Kasumi-1 (cell line): ENCODE measurements at regions not wholly inside any gene's neighbourhood (a gene's known extent, or its start where the extent isn't known, plus 50 kb on each side); places are given as distances from the start of the nearest gene placed in this dataset.

Experiments
- DNase-seq, 2 experiments: peaks; one replicate each; lab custom pipeline; 2025; lab: John Stamatoyannopoulos, UW

GRCh38 chrX:42519666-42520231 lies 258.2 kb downstream of the PPP1R2C start:
- DNase-seq, result no peak

DNA sequence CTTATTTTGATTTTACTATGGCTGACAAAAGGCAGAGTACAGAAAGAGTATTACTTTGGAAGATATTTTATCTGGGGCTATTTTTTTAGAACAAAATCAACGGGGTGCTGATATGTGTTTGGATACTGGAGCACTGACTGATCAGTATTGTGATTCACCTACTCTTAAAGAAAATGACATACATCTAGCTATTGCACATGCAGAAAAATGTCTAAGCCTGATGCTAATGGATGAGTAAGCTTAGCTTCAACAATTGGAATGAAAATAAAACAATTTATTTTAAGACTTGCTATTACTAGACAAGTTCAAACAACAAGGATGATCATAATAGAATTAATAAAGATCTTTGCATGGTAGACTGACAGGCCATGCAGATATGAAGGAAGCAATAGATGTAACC lies 262.0 kb downstream of the PPP1R2C start:
- DNase-seq, result no peak

DNA sequence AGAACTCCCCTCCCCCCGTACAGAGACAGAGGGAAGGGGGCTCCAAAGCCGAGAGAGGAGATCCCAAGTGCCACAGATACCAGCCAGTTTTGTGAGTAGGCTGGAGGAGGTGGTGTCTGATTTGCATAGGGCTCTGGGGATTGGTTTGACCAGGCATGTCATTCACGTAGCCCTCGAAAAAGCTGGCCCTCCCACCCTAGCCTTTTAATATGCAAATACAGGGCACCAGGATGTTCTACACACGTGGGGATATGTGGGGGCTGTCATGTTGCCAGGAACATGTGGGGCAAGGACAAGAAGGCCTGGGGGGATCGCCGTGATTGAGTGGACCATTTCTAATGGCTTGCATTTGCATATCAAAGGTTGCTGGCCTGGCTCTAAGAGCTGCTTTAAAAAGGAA lies 272.9 kb downstream of the PPP1R2C start:
- DNase-seq, result no peak

DNA sequence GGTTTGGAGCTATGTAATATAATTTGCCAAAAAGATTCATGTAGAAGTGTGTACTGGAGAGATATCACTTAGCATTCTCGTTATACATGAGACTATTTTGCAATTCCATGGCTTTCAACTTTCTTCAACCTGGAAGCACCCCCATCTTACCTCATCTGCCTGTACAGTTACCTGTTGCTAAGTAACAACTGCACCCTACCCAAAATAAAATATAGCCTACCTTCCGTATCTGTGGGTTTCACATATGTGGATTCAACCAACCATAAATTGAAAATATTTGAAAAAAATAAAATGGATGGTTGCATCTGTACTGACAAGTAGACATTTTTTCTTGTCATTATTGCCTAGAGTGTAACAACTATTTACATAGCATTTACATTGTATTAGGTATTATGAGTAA lies 278.3 kb downstream of the PPP1R2C start:
- DNase-seq, result no peak

DNA sequence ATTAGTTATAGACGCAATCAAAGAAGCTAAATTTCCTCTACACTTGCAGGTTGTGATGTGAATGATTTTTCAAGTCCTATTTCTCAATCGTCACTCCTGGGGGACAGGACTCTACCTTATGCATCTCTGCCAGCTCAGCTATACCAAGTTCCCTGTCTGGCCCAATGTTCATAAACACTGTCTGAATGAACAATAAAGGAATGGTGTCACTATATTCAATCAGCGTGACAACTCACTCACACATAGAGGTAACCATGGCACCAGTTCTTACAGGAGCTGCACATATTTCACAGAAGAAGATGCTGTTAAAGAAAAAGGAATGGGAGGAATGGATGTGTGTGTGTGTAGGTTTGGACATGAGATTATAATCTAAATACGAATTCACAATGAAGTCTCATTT lies 280.6 kb downstream of the PPP1R2C start:
- no peak for DNase-seq

DNA sequence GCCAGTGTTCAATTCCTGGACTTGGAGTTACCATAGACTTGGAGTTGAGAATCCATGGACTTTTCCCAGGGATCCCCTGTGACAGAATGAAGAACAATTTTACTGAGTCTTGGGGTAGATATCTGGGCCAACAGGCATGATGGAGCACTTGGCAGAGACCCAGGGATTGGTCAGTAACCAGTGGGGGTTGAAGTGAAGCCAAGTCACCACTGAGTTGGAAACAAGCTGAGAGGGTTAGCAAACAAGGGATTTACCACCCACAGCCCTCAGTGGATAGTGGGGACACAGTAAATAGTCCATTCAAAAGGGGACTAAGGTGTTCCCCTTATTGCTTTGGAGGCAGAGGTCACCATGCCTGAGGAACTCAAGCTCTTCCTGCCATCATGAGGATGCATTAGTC lies 281.7 kb downstream of the PPP1R2C start:
- no peak for DNase-seq

DNA sequence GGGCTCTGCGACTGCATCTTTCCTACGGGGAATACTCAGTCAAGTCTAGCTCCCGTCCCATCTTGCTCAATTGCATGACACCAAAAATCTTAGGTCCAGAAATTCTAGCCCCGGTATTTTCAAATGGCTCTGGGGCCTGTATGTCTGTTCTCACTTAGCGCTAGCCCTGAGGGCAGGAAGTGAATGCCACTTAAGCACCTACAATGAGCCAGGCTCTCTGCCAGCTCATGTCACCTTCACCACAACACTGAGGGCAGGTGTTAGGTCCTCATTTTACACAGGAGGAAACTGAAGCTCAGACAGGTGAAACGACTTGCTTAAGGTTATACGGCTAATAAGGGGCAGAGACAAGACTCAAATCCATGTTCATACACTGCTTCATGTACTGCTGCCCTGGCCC lies 282.8 kb downstream of the PPP1R2C start:
- no peak for DNase-seq

- no peak for DNase-seq
Measured at GRCh38 chrX:42491137-42491907, 286.6 kb downstream of the PPP1R2C start.

GRCh38 chrX:42490111-42490510 lies 287.9 kb downstream of the PPP1R2C start:
- DNase-seq, result peak; percentile 35 to 49

- DNase-seq, result no peak
Measured at GRCh38 chrX:42485601-42486000, 292.4 kb downstream of the PPP1R2C start.

DNA sequence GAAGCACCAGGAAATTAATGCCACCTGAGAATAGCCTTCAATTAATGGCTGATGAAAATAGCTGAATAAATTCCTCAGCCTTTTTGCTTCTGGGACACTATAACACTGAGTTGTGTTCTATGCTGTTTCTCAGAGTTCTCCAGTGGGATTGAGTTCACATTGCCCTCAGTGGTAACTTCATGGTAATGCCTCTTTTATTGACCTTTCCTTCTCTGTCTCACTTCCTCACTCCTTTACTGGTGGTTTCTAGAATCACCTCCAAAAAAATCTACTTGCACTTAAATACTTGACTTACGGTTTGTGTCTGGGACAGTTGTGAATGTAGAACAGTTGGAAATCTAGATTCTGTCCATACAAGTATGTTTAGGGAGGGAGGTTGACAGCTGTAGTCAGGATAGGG lies 293.7 kb downstream of the PPP1R2C start:
- no peak for DNase-seq

DNA sequence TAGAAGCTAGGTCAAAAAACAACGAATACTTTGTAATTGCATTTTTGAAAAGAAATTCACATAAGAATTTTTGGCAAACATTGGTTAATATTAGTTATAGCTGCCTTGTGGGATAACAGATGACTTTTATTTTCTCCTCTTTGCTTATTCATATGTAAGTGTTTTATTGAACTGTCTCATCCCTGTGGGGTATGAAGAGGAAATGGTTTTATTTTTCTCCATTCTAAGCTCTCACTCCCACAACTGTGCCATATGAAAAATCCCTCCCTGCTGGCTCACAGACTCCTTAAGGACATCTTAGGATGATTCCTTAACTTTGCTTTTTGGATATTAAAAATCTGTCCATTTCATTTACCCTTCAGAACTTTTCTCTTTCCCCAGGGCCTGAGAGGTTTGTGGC lies 300.6 kb downstream of the PPP1R2C start:
- no peak for DNase-seq

- no peak for DNase-seq
Measured at GRCh38 chrX:42472727-42473126, 305.2 kb downstream of the PPP1R2C start.

GRCh38 chrX:42466332-42467046 lies 311.5 kb downstream of the PPP1R2C start:
- no peak for DNase-seq

- DNase-seq, result no peak
Measured at GRCh38 chrX:42465821-42466220, 312.1 kb downstream of the PPP1R2C start.

GRCh38 chrX:42463706-42464490 lies 314.1 kb downstream of the PPP1R2C start:
- no peak for DNase-seq

DNA sequence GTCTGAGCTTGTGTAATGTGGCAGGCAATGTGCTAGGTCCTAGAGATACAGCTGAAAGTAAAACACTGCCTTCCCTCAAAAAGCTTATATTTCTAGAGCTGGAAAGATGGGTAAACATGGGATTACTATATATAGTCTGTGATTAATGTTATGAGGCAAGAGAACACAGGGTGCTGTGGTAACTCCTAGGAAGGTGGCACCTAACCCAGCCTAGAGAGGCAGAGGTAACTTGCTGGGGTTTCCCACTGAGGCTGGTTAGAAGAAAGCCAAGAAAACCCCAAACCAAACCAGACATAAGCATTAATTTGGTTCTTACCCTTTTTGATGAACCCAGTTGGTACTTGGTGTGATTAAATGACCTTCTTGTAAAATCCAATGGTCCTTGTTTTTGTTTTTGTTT lies 315.0 kb downstream of the PPP1R2C start:
- no peak for DNase-seq

GRCh38 chrX:42460706-42461105 lies 317.3 kb downstream of the PPP1R2C start:
- DNase-seq, result no peak

GRCh38 chrX:42459735-42460134 lies 318.2 kb downstream of the PPP1R2C start:
- no peak for DNase-seq

- DNase-seq, result no peak
Measured at GRCh38 chrX:42456176-42456700, 321.7 kb downstream of the PPP1R2C start.

DNA sequence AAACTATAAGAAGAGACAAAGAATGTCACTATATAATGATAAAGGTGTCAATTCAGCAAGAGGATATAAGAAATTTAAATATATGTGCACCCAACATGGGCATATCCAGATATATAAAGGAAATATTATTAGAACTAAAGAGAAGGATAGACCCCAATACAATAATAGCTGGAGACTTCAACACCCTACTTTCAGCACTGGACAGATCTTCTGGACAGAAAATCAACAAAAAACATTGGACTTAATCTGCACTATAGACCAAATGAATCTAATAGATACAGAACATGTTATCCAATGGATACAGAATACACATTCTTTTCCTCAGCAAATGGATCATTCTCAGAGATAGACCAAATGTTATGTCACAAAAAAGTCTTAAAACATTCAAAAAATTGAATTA lies 327.7 kb downstream of the PPP1R2C start:
- DNase-seq, result no peak

DNA sequence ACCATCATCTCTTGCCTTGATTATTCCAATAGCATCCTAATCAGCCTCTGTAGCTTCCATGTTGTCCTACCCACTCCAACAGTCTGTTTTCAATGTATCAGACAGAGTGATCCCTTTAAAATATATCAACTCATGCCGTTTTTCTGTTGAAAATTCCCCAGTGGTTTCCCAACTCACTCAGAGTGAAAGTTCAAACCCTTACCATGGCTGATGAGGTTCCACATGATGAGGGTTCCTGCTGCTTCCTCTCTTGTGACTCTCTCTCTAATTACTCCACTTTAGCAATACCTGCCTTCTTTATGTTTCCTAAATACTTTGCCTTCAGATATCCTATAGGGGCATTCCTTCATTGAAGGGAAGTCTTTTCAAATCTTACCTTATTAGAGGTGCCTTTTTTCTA lies 334.7 kb downstream of the PPP1R2C start:
- DNase-seq, result no peak
